Left ventricle myocardium superior (tissue), 1 donor: ENCODE measurements at regions not wholly inside any gene's neighbourhood (a gene's known extent, or its start where the extent isn't known, plus 50 kb on each side); places are given as distances from the start of the nearest gene placed in this dataset.
"Not testable (repeated sequence)": the region's sequence is repeated elsewhere in the genome, so short reads cannot be mapped to it uniquely, and the experiment has no call there.

Source experiments
- ATAC-seq: fragments of 200-7000 bp; cut with Tn5 transposase; one replicate; pipeline ENCODE4 v1.9.1; 2020; ENCODE audit warnings: mild to moderate bottlenecking, moderate library complexity
- DNase-seq: peaks from one replicate; pipeline ENCODE4 v3.0.0-alpha.2; 2020
- intact Hi-C: fragments of 100-400 bp; cut with micrococcal nuclease; formaldehyde crosslinking; loops from one replicate; pipeline ENCODE4 v1.11.0; 2022
- donor health status: DM: no; HTN: yes; CAD: no; lungs with severe emphysema.

- intact Hi-C loops, DNase-seq, ATAC-seq: not testable (repeated sequence)
These were observed 70.3 kb upstream of the CLEC6A start for GRCh38 chr12:8385431-8385830.

- intact Hi-C loops, ATAC-seq, DNase-seq: not testable (repeated sequence)
These were observed 69.1 kb upstream of the CLEC6A start for GRCh38 chr12:8386661-8387060.

- DNase-seq, intact Hi-C loops, ATAC-seq: not testable (repeated sequence)
These were observed 66.5 kb upstream of the CLEC6A start for GRCh38 chr12:8389296-8389695.

- intact Hi-C loops, ATAC-seq: not testable (repeated sequence)
- DNase-seq: peak; percentile 35
These were observed 65.6 kb upstream of the CLEC6A start for GRCh38 chr12:8390001-8390777.

GRCh38 chr12:8396225-8397071, 59.3 kb upstream of the CLEC6A start:
- intact Hi-C loops: not testable (repeated sequence)
- DNase-seq: peak; percentile 83
- peak; percentile 82 for ATAC-seq

GRCh38 chr12:8397378-8397777, 58.4 kb upstream of the CLEC6A start:
- ATAC-seq, intact Hi-C loops, DNase-seq: not testable (repeated sequence)

- DNase-seq, intact Hi-C loops, ATAC-seq: not testable (repeated sequence)
These were observed 56.2 kb upstream of the CLEC6A start for GRCh38 chr12:8399496-8400034.

- ATAC-seq, intact Hi-C loops, DNase-seq: not testable (repeated sequence)
These were observed 51.9 kb upstream of the CLEC6A start for GRCh38 chr12:8403834-8404233.

- intact Hi-C loops, ATAC-seq, DNase-seq: not testable (repeated sequence)
These were observed 51.4 kb upstream of the CLEC6A start for GRCh38 chr12:8404341-8404740.
